T-helper 1 cell treated with Interleukin-12 subunit alpha and Interleukin-12 subunit beta and Interleukin-4 antibody, amounts not matched to agents 30 ng/mL and 1 ng/mL, for 36 hours (primary cell): ENCODE measurements at regions not wholly inside any gene's neighbourhood (a gene's known extent, or its start where the extent isn't known, plus 50 kb on each side); places are given as distances from the start of the nearest gene placed in this dataset.
"Not testable (repeated sequence)": the region's sequence is repeated elsewhere in the genome, so short reads cannot be mapped to it uniquely, and the experiment has no call there.

Experiments
- intact Hi-C: fragments of 100-400 bp; cut with micrococcal nuclease; formaldehyde crosslinking; loops from one replicate; pipeline ENCODE4 v1.15.1; 2024

- intact Hi-C loops: no loop called here
Measured at GRCh38 chr16:86712158-86713009, 134.0 kb downstream of the FOXL1 start.

- intact Hi-C loops: no loop called here
Measured at GRCh38 chr16:86713021-86713631, 134.8 kb downstream of the FOXL1 start.

GRCh38 chr16:86714166-86714565 is 135.8 kb downstream of the FOXL1 start:
- intact Hi-C loops: no loop called here

- intact Hi-C loops: no loop called here
Measured at GRCh38 chr16:86716649-86717048, 138.3 kb downstream of the FOXL1 start.

- intact Hi-C loops: no loop called here
Measured at GRCh38 chr16:86718118-86718517, 139.8 kb downstream of the FOXL1 start.

GRCh38 chr16:86722970-86723369 is 144.6 kb downstream of the FOXL1 start:
- intact Hi-C loops: no loop called here

- intact Hi-C loops: no loop called here
Measured at GRCh38 chr16:86723689-86724088, 145.3 kb downstream of the FOXL1 start.

GRCh38 chr16:86725401-86725800 is 147.1 kb downstream of the FOXL1 start:
- intact Hi-C loops: no loop called here

- intact Hi-C loops: no loop called here
Measured at GRCh38 chr16:86726340-86726739, 148.0 kb downstream of the FOXL1 start.

GRCh38 chr16:86727131-86727530 is 148.8 kb downstream of the FOXL1 start:
- intact Hi-C loops: no loop called here

- intact Hi-C loops: no loop called here
Measured at GRCh38 chr16:86727632-86728031, 149.3 kb downstream of the FOXL1 start.

GRCh38 chr16:86729686-86730085 is 151.3 kb downstream of the FOXL1 start:
- intact Hi-C loops: no loop called here

- intact Hi-C loops: no loop called here
Measured at GRCh38 chr16:86730086-86730485, 151.7 kb downstream of the FOXL1 start.

GRCh38 chr16:86730597-86730996 is 152.2 kb downstream of the FOXL1 start:
- intact Hi-C loops: no loop called here

GRCh38 chr16:86732621-86733295 is 154.4 kb downstream of the FOXL1 start:
- intact Hi-C loops: no loop called here

- intact Hi-C loops: no loop called here
Measured at GRCh38 chr16:86733546-86734254, 155.4 kb downstream of the FOXL1 start.

GRCh38 chr16:86734543-86735460 is 156.5 kb downstream of the FOXL1 start:
- intact Hi-C loops: no loop called here

- intact Hi-C loops: no loop called here
Measured at GRCh38 chr16:86735727-86736126, 157.4 kb downstream of the FOXL1 start.

GRCh38 chr16:86736502-86736901 is 158.2 kb downstream of the FOXL1 start:
- intact Hi-C loops: no loop called here

- intact Hi-C loops: no loop called here
Measured at GRCh38 chr16:86737083-86737482, 158.7 kb downstream of the FOXL1 start.

GRCh38 chr16:86738322-86738721 is 160.0 kb downstream of the FOXL1 start:
- intact Hi-C loops: not testable (repeated sequence)
